Liver (tissue), 8 donors: ENCODE measurements at regions not wholly inside any gene's neighbourhood (a gene's known extent, or its start where the extent isn't known, plus 50 kb on each side); places are given as distances from the start of the nearest gene placed in this dataset.

ENCODE experiments used
- DNase-seq: peaks from one replicate; pipeline ENCODE4 v3.0.0-alpha.2; 2017; ENCODE audit warnings: low spot score
- H3K27ac ChIP-seq, 2 donors: one replicate each; pipeline ENCODE4 v1.7.0; 2013; ENCODE audit warnings: inconsistent platforms in 2 of 2, low read length in 2 of 2, control low read depth in 1 of 2, low read depth in 1 of 2, mild to moderate bottlenecking in 1 of 2
- H3K27me3 ChIP-seq, 4 donors: one replicate each; pipeline versions ENCODE4 v1.6.1 to v1.7.0; 2013; ENCODE audit warnings: low read length in 3 of 4, inconsistent platforms in 1 of 4, mild to moderate bottlenecking in 1 of 4, moderate library complexity in 1 of 4; ENCODE audit not compliant: control insufficient read depth in 4 of 4, insufficient read depth in 4 of 4
- H3K36me3 ChIP-seq, 4 donors: one replicate each; pipeline versions ENCODE4 v1.6.1 to v1.7.0; 2013; ENCODE audit warnings: low read length in 3 of 4, mild to moderate bottlenecking in 3 of 4, low read depth in 1 of 4, moderate library complexity in 1 of 4; ENCODE audit not compliant: control insufficient read depth in 4 of 4, insufficient read depth in 3 of 4
- H3K4me1 ChIP-seq, 4 donors: one replicate each; pipeline versions ENCODE4 v1.6.1 to v1.7.0; 2013; ENCODE audit warnings: low read length in 3 of 4, mild to moderate bottlenecking in 3 of 4, moderate library complexity in 1 of 4; ENCODE audit not compliant: control insufficient read depth in 4 of 4, insufficient read depth in 4 of 4
- H3K4me3 ChIP-seq, 3 donors: one replicate each; pipeline versions ENCODE4 v1.6.1 to v1.7.0; 2013; ENCODE audit warnings: low read length in 3 of 3, control low read depth in 1 of 3, low read depth in 1 of 3, mild to moderate bottlenecking in 1 of 3
- H3K9ac ChIP-seq, 2 donors: one replicate each; pipeline ENCODE4 v1.7.0; 2013; ENCODE audit warnings: low read length in 2 of 2, mild to moderate bottlenecking in 2 of 2, moderate library complexity in 2 of 2, control low read depth in 1 of 2, low read depth in 1 of 2
- H3K9me3 ChIP-seq, 4 donors: one replicate each; pipeline versions ENCODE4 v1.6.1 to v1.7.0; 2013; ENCODE audit warnings: low read length in 3 of 4; ENCODE audit not compliant: control insufficient read depth in 4 of 4
- CTCF ChIP-seq: fragments of 150-350 bp; IDR thresholded peaks from 2 replicates; pipeline ENCODE4 v1.5.1; 2017; ENCODE audit warnings: improper control_type of control experiment, low read depth, low read length; ENCODE audit not compliant: missing input control
- EGR1 ChIP-seq, 2 donors: IDR thresholded peaks; 2 replicates each; pipeline ENCODE4 v1.6.1; 2016 to 2018; ENCODE audit warnings: antibody characterized with exemption in 2 of 2, low read depth in 2 of 2
- FOXA1 ChIP-seq: IDR thresholded peaks from 2 replicates; pipeline ENCODE4 v1.6.1; 2016; ENCODE audit warnings: antibody characterized with exemption
- FOXA2 ChIP-seq: IDR thresholded peaks from 2 replicates; pipeline ENCODE4 v1.6.1; 2016; ENCODE audit warnings: antibody characterized with exemption
- GABPA ChIP-seq, 2 donors: IDR thresholded peaks in 1 of 2; conservative IDR thresholded peaks in 1 of 2; 2 replicates each; pipeline ENCODE4 v1.6.1; 2016; ENCODE audit warnings: antibody characterized with exemption in 2 of 2, mild to moderate bottlenecking in 1 of 2, moderate library complexity in 1 of 2
- HNF4A ChIP-seq, 2 donors: conservative IDR thresholded peaks; 2 replicates each; pipeline ENCODE4 v1.6.1; 2016; ENCODE audit warnings: antibody characterized with exemption in 2 of 2, mild to moderate bottlenecking in 2 of 2
- HNF4G ChIP-seq: IDR thresholded peaks from 2 replicates; pipeline ENCODE4 v1.6.1; 2016; ENCODE audit warnings: antibody characterized with exemption
- JUND ChIP-seq, 2 donors: IDR thresholded peaks; 2 replicates each; pipeline ENCODE4 v1.6.1; 2016; ENCODE audit warnings: antibody characterized with exemption in 2 of 2
- MAX ChIP-seq: IDR thresholded peaks from 2 replicates; pipeline ENCODE4 v1.6.1; 2016; ENCODE audit warnings: antibody characterized with exemption
- NR2F2 ChIP-seq: IDR thresholded peaks from 2 replicates; pipeline ENCODE4 v1.6.1; 2016; ENCODE audit warnings: antibody characterized with exemption
- RAD21 ChIP-seq, 2 donors: IDR thresholded peaks; 2 replicates each; pipeline ENCODE4 v1.6.1; 2016; ENCODE audit warnings: antibody characterized with exemption in 2 of 2, mild to moderate bottlenecking in 2 of 2
- RXRA ChIP-seq, 2 donors: IDR thresholded peaks; 2 replicates each; pipeline ENCODE4 v1.6.1; 2017 to 2018; ENCODE audit warnings: antibody characterized with exemption in 2 of 2, mild to moderate bottlenecking in 1 of 2
- SP1 ChIP-seq: IDR thresholded peaks from 2 replicates; pipeline ENCODE4 v1.6.1; 2018; ENCODE audit warnings: antibody characterized with exemption, mild to moderate bottlenecking
- TAF1 ChIP-seq: conservative IDR thresholded peaks from 2 replicates; pipeline ENCODE4 v1.6.1; 2016; ENCODE audit warnings: antibody characterized with exemption, mild to moderate bottlenecking
- YY1 ChIP-seq: IDR thresholded peaks from 2 replicates; pipeline ENCODE4 v1.6.1; 2016; ENCODE audit warnings: antibody characterized with exemption, mild to moderate bottlenecking
- ZBTB33 ChIP-seq: IDR thresholded peaks from 2 replicates; pipeline ENCODE4 v1.6.1; 2016; ENCODE audit warnings: antibody characterized with exemption
- WGBS: extraction: QIAGEN DNeasy Blood & Tissue Kit; methylation state at CpG from one replicate; pipeline ENCODE4 v1.1.7; 2013; 5-methylcytosine and 5-hydroxymethylcytosine counted together
- donor health status: healthy.
- donor health status: healthy.
- donor health status: healthy.
- donor health status: healthy.
- donor health status: healthy.

GRCh38 chrY:14444550-14444949 lies 79.8 kb upstream of the NLGN4Y start:
- TF ChIP-seq NR2F2: no peak
- TF ChIP-seq ZBTB33: no peak
- TF ChIP-seq SP1: no peak
- TF ChIP-seq YY1: no peak
- TF ChIP-seq RAD21 (IDR thresholded peaks at IDR 0.05): no peak
- TF ChIP-seq RXRA (IDR thresholded peaks at IDR 0.05): no peak
- no peak for TF ChIP-seq MAX
- no peak for TF ChIP-seq TAF1
- no peak for TF ChIP-seq GABPA (IDR thresholded peaks at IDR 0.05 in 1 of 2, conservative IDR thresholded peaks at IDR 0.05 in 1 of 2)
- TF ChIP-seq FOXA2: no peak
- Histone ChIP-seq H3K4me3 (no peak overlapping the region), H3K36me3 (no peaks in the 10 kb centered on the region), H3K27ac (no peak overlapping the region), H3K27me3 (no peaks in the 10 kb centered on the region), H3K9me3 (no peaks in the 10 kb centered on the region), H3K4me1 (no peaks in the 10 kb centered on the region), H3K9ac (no peak overlapping the region)
- DNase-seq: no peak
- 70% methylated on average over 4 of the region's 4 CpGs for WGBS

GRCh38 chrY:14468151-14468683 lies 56.1 kb upstream of the NLGN4Y start:
- 89% methylated on average over 1 of the region's 1 CpG for WGBS
- Histone ChIP-seq H3K36me3 (no peaks in the 10 kb centered on the region), H3K9me3 (no peaks in the 10 kb centered on the region), H3K27me3 (no peaks in the 10 kb centered on the region), H3K27ac (no peak overlapping the region), H3K9ac (no peak overlapping the region), H3K4me1 (no peaks in the 10 kb centered on the region), H3K4me3 (no peak overlapping the region)
- DNase-seq: no peak
- TF ChIP-seq HNF4G (no peak), YY1 (no peak), EGR1 (IDR thresholded peaks at IDR 0.05; ENCODE audit: low read depth in 2 of 2) (no peak), SP1 (no peak), FOXA1 (no peak), MAX (no peak), RAD21 (IDR thresholded peaks at IDR 0.05) (no peak), CTCF (no peak), GABPA (IDR thresholded peaks at IDR 0.05 in 1 of 2, conservative IDR thresholded peaks at IDR 0.05 in 1 of 2) (no peak), HNF4A (conservative IDR thresholded peaks at IDR 0.05) (no peak), NR2F2 (no peak), FOXA2 (no peak), TAF1 (no peak), RXRA (IDR thresholded peaks at IDR 0.05) (no peak), JUND (IDR thresholded peaks at IDR 0.05) (no peak)
